GM19397 (cell line): ENCODE measurements at regions not wholly inside any gene's neighbourhood (a gene's known extent, or its start where the extent isn't known, plus 50 kb on each side); places are given as distances from the start of the nearest gene placed in this dataset.
A peak's percentile ranks its signal among the peaks of the same experiment; 100 is the strongest.

Source experiments
- ATAC-seq: cut with Tn5 transposase; IDR thresholded peaks from one replicate; pipeline ENCODE4 v1.9.1; 2021; ENCODE audit warnings: mild to moderate bottlenecking, moderate library complexity; ENCODE audit not compliant: unreplicated experiment

DNA sequence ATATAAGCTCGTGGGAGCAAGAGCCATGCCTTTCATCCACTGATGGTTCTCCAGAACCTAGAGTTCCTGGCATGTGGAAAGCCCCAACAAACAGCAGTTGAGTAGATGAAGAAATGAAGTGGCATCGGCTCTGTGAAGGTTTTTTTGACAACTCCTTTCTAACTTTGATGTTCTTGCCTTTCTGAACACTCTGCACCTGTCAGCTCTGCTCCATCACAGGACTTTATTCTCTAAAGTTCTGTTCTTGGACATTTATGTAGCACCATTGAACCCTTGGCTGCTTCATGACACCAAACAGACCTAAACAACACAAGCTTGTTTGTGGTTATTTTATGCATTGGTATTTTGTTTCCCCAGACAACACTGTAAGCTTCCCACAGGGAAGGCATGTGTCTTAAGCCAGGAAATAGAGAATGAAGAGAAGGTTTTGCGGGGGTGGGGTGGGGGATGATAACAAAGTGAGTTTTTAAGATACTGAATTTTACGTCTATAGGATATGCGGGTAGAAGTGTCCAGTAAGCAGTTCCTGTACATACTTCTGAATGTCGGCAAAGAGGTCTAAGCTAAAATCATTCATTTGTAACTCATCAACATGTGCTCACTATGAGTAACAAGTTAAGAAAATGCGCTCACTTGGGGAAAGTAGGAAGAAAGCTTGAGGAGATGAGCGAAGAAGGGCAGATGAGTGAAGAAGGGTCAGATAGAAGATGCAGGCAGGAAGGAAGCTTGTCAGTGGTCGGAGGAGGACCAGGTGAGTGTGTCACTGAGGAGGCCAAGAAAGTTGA lies 146.0 kb upstream of the PLEKHG7 start:
- no peak for ATAC-seq

DNA sequence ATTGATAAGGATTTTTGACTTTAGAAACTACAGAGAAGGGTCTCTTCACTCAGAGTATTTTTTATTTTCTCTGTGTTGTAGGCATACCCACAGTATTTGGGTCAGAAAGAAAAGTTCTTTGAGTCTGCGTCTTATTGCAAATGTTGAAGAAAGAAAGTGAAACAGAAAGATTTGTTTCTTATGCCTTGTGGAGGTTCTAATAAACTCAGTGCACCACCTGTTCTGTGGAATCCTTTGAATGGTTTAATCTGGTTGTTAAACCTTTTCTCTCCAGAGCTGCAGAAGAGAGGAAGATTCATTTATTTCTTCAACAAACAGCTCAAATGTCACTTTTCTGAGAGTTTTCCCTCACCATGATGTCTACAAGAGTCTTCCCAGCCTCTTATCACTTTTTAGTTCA lies 146.6 kb upstream of the PLEKHG7 start:
- no peak for ATAC-seq

GRCh38 chr12:92554158-92555073 lies 148.4 kb upstream of the PLEKHG7 start:
- ATAC-seq: no peak

GRCh38 chr12:92553389-92553788 lies 149.4 kb upstream of the PLEKHG7 start:
- no peak for ATAC-seq

DNA sequence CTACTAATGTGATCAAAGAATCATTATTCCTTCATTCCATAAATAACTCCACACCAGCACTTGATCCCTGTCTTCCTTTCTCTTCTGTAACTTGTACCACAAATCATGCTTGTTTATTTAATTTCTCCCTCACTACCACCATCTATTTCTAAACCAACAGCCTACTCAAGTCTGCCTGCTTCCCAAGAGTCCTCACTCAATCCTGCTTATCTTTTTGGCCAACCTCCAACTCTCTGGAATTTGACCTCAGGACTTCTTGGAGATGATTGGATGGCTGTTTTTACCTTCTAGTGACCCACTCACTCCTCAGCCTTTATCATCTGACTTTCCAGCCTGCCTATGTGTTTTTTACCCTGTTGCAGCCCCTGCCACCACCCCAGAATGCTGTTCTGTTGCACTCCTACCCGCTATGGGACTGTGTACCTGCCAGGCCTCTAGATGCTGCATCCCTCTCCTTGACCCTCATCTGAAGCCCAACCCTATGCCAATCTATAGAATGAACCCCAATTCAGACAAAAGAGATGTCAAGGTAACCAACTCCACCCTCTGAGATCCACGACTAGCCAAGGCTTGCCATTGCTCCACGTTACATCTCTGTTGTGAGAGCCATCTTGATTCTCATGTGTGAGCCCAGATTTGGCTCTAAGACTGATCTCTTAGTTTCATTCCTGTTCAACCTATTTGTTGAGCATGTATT lies 150.2 kb upstream of the PLEKHG7 start:
- ATAC-seq: no peak

GRCh38 chr12:92551853-92552397 lies 150.9 kb upstream of the PLEKHG7 start:
- peak; percentile 47 for ATAC-seq

- ATAC-seq: no peak
Observed at GRCh38 chr12:92551210-92551609, 151.6 kb upstream of the PLEKHG7 start.

- no peak for ATAC-seq
Observed at GRCh38 chr12:92550661-92551060, 152.1 kb upstream of the PLEKHG7 start.

DNA sequence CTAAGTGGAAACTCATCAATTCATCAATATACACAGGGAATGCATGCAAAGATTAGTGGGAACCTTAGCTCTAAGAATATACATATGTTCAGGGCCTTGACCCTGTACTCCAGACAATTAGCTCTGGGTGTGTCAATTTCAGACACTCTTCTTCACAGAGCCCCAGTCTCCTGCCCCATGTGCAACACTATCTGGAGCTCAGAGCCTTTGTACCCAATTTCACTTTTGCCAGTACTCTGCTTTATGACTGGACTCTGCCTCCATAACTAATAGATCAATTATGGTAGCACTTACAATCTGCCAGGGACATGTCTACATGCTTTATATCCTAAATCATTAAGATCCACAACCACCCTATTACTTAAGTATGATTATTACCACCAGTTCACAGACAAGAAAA lies 152.5 kb upstream of the PLEKHG7 start:
- ATAC-seq: no peak

DNA sequence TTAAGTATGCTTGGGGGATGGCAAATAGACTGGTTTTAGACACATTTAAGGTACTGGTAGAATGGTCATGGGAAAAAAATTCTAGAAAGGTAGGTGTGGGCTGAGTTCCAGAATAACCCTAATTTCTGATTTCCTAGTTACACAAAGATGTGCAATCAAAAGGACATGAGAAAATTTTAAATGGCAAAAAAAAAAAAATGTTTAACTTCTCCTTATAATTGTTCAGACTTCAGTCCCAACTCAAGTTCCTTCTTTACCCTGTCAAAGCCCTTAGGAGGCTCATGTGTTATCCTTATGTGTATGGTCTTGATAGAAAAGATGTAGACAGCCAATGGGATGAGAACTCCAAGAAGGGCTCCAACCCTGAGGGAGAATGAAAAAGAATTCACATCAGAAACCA lies 153.3 kb upstream of the PLEKHG7 start:
- no peak for ATAC-seq

GRCh38 chr12:92547906-92548305 lies 154.9 kb upstream of the PLEKHG7 start:
- no peak for ATAC-seq

GRCh38 chr12:92547420-92547819 lies 155.4 kb upstream of the PLEKHG7 start:
- no peak for ATAC-seq

DNA sequence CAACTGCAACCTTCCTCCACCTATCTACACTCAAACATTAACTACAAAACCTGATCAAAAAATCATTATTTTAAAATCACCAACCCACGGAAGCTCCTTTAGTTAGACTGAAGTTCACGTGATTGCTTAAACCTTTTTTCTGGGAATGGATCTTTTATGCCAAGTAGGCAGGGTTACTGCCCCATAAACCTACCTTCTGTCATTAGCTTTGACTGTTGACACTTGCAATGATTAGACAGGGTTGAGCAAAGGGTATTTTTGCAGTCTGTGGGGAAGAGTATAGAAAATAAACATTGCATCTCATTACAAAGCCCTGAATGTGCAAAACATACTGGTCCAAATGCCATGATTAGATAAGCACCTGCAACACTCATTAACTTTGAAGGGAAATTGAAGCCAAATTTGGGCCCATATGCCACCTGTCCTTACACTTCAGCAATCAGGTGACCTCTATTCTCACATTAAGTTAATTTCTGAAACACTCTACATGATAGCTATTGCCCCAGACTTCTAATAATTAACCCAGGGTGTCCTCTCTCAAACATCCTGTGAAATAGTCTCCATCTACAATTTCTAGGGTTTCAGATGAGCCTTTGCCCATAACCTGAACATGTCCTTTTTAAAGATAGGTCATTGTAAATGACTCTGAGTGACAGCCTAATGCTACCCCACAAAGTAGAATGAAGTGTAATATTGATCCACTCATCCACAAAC lies 156.0 kb upstream of the PLEKHG7 start:
- peak; percentile 79 for ATAC-seq

DNA sequence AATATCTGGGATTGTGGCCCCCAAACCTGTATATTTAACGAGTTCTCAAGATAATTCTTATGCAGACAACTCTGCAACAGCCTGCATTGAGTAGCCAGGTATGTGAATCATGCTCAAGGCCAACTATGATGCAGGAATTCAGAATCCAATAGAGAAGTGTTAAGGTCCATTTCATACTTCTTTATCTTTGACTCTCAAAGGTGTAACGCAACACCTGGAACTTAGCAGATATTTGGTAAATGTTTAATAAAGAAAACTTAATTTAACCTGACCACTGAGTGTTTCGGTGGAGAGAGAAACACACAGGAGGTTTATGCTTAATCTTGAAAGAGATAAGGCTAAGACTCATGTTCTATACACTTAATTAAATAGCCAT lies 156.5 kb upstream of the PLEKHG7 start:
- ATAC-seq: peak; percentile 18

- no peak for ATAC-seq
Observed at GRCh38 chr12:92544322-92544721, 158.5 kb upstream of the PLEKHG7 start.

DNA sequence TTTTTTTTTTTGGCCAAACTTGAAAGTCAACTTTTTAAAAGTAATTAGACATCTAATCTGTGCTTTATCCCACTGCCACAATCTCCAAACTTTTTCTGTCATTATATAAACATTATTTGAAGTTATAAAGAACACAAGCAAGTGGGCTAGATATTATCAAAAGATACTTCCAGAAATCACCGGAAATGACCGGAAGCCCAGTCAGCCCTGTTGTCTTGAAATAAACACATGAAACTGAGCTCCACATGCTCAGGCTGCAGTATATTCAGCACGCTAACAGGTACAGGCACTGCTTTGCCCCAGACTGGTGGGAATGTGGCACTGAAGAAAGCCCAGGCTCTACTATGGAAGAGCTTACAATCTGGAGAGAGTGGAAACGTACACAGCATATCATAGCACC lies 158.9 kb upstream of the PLEKHG7 start:
- ATAC-seq: no peak

GRCh38 chr12:92543359-92543758 lies 159.4 kb upstream of the PLEKHG7 start:
- ATAC-seq: no peak

- no peak for ATAC-seq
Observed at GRCh38 chr12:92541731-92542130, 161.1 kb upstream of the PLEKHG7 start.

GRCh38 chr12:92540782-92541423 lies 161.9 kb upstream of the PLEKHG7 start:
- ATAC-seq: no peak
